H9 (cell line): ENCODE measurements at regions not wholly inside any gene's neighbourhood (a gene's known extent, or its start where the extent isn't known, plus 50 kb on each side); places are given as distances from the start of the nearest gene placed in this dataset.

Source experiments
- DNase-seq: peaks from one replicate; pipeline ENCODE4 v3.0.0-alpha.2; 2017
- H2AFZ ChIP-seq: one replicate; pipeline ENCODE4 v1.6.1; 2013; ENCODE audit warnings: mild to moderate bottlenecking, low read length, control low read depth, moderate library complexity
- H2AK5ac ChIP-seq: 2 replicates; pipeline ENCODE4 v1.6.1; 2013; ENCODE audit warnings: low read length, control low read depth, mixed read lengths; ENCODE audit not compliant: insufficient read length
- H2BK120ac ChIP-seq: one replicate; pipeline ENCODE4 v1.6.1; 2013; ENCODE audit warnings: low read depth, mild to moderate bottlenecking, low read length, control low read depth, inconsistent platforms; ENCODE audit not compliant: poor library complexity, severe bottlenecking
- H2BK12ac ChIP-seq: 2 replicates; pipeline ENCODE4 v1.6.1; 2013; ENCODE audit warnings: low read length, control low read depth, mixed read lengths, low read depth; ENCODE audit not compliant: insufficient read length
- H2BK15ac ChIP-seq: 2 replicates; pipeline ENCODE4 v1.6.1; 2013; ENCODE audit warnings: low read depth, low read length, control low read depth
- H2BK20ac ChIP-seq: one replicate; pipeline ENCODE4 v1.6.1; 2013; ENCODE audit warnings: low read depth, mild to moderate bottlenecking, low read length, control low read depth, inconsistent platforms; ENCODE audit not compliant: poor library complexity, severe bottlenecking
- H2BK5ac ChIP-seq: 2 replicates; pipeline ENCODE4 v1.6.1; 2013; ENCODE audit warnings: low read length, control low read depth, mixed read lengths; ENCODE audit not compliant: insufficient read length
- H3K14ac ChIP-seq: 2 replicates; pipeline ENCODE4 v1.6.1; 2013; ENCODE audit warnings: low read length, control low read depth; ENCODE audit not compliant: insufficient read depth
- H3K18ac ChIP-seq: 2 replicates; pipeline ENCODE4 v1.6.1; 2013; ENCODE audit warnings: low read depth, mild to moderate bottlenecking, mixed read lengths, low read length, control low read depth; ENCODE audit not compliant: insufficient read length
- H3K23ac ChIP-seq: 2 replicates; pipeline ENCODE4 v1.6.1; 2013; ENCODE audit warnings: low read length, control low read depth, mixed read lengths, low read depth; ENCODE audit not compliant: insufficient read length
- H3K23me2 ChIP-seq: 2 replicates; pipeline ENCODE4 v1.6.1; 2013; ENCODE audit warnings: low read depth, mild to moderate bottlenecking, mixed read lengths, low read length, control low read depth; ENCODE audit not compliant: insufficient read length, poor library complexity, severe bottlenecking
- H3K27ac ChIP-seq: 2 replicates; pipeline ENCODE4 v1.5.1; 2013; ENCODE audit warnings: low read length, control low read depth, mixed read lengths, low read depth; ENCODE audit not compliant: insufficient read length
- H3K27me3 ChIP-seq: 2 replicates; pipeline ENCODE4 v1.6.1; 2013; ENCODE audit warnings: low read length, control low read depth, inconsistent platforms; ENCODE audit not compliant: insufficient read depth
- H3K4ac ChIP-seq: 2 replicates; pipeline ENCODE4 v1.6.1; 2013; ENCODE audit warnings: low read depth, mild to moderate bottlenecking, control low read depth, inconsistent platforms, low read length, moderate library complexity
- H3K4me1 ChIP-seq: 2 replicates; pipeline ENCODE4 v1.6.1; 2013; ENCODE audit warnings: low read length, control low read depth, inconsistent platforms; ENCODE audit not compliant: insufficient read depth
- H3K4me2 ChIP-seq: 2 replicates; pipeline ENCODE4 v1.6.1; 2013; ENCODE audit warnings: low read length, control low read depth, mixed read lengths; ENCODE audit not compliant: insufficient read length, insufficient read depth
- H3K56ac ChIP-seq: 2 replicates; pipeline ENCODE4 v1.6.1; 2013; ENCODE audit warnings: low read depth, mild to moderate bottlenecking, mixed read lengths, low read length, control low read depth; ENCODE audit not compliant: insufficient read length
- H3K79me1 ChIP-seq: 2 replicates; pipeline ENCODE4 v1.6.1; 2013; ENCODE audit warnings: low read depth, mild to moderate bottlenecking, moderate library complexity, low read length, control low read depth, inconsistent platforms; ENCODE audit not compliant: insufficient read depth, poor library complexity, severe bottlenecking
- H3K79me2 ChIP-seq: 2 replicates; pipeline ENCODE4 v1.6.1; 2013; ENCODE audit warnings: low read length, control low read depth, inconsistent platforms; ENCODE audit not compliant: insufficient read depth
- H3K9ac ChIP-seq: 2 replicates; pipeline ENCODE4 v1.6.1; 2013; ENCODE audit warnings: low read length, control low read depth, mixed read lengths; ENCODE audit not compliant: insufficient read length; ENCODE audit errors: extremely low read depth
- H3K9me3 ChIP-seq: one replicate; pipeline ENCODE4 v1.6.1; 2013; ENCODE audit warnings: low read depth, low read length, inconsistent platforms; ENCODE audit not compliant: control insufficient read depth
- H3T11ph ChIP-seq: one replicate; pipeline ENCODE4 v1.6.1; 2013; ENCODE audit warnings: mild to moderate bottlenecking, low read length, control low read depth, inconsistent platforms
- H4K20me1 ChIP-seq: one replicate; pipeline ENCODE4 v1.6.1; 2013; ENCODE audit not compliant: control insufficient read depth, insufficient read length, insufficient read depth
- H4K5ac ChIP-seq: 2 replicates; pipeline ENCODE4 v1.6.1; 2013; ENCODE audit warnings: low read depth, mild to moderate bottlenecking, mixed read lengths, low read length, control low read depth; ENCODE audit not compliant: insufficient read length
- H4K8ac ChIP-seq: replicated peaks from 2 replicates; pipeline ENCODE4 v1.6.1; 2013; ENCODE audit warnings: low read length, control low read depth, mixed read lengths, low read depth; ENCODE audit not compliant: insufficient read length
- H4K91ac ChIP-seq: 2 replicates; pipeline ENCODE4 v1.6.1; 2013; ENCODE audit warnings: low read depth, mild to moderate bottlenecking, moderate library complexity, mixed read lengths, low read length, control low read depth; ENCODE audit not compliant: insufficient read length
- H3K27ac Mint-ChIP-seq, 3 experiments: 2 replicates in 2 of 3; 3 replicates in 1 of 3; pipeline ENCODE4 v1.8.0; 2020 to 2021; ENCODE audit warnings: mixed read lengths in 3 of 3, mild to moderate bottlenecking in 1 of 3, moderate library complexity in 1 of 3
- H3K27me3 Mint-ChIP-seq: 2 replicates; pipeline ENCODE4 v1.8.0; 2021; ENCODE audit warnings: low read depth, mild to moderate bottlenecking, moderate library complexity, mixed read lengths
- H3K36me3 Mint-ChIP-seq, 3 experiments: 2 replicates in 2 of 3; 3 replicates in 1 of 3; pipeline ENCODE4 v1.8.0; 2020 to 2021; ENCODE audit warnings: low read depth in 3 of 3, mixed read lengths in 3 of 3; ENCODE audit not compliant: insufficient read depth in 1 of 3
- H3K4me1 Mint-ChIP-seq, 2 experiments: 2 replicates each; pipeline ENCODE4 v1.8.0; 2020; ENCODE audit warnings: mixed read lengths in 2 of 2
- H3K4me3 Mint-ChIP-seq, 2 experiments: 2 replicates in 1 of 2; 3 replicates in 1 of 2; pipeline ENCODE4 v1.8.0; 2020 to 2021; ENCODE audit warnings: mild to moderate bottlenecking in 2 of 2, mixed read lengths in 2 of 2, moderate library complexity in 1 of 2
- H3K9me3 Mint-ChIP-seq, 2 experiments: 2 replicates in 1 of 2; 3 replicates in 1 of 2; pipeline ENCODE4 v1.8.0; 2020; ENCODE audit warnings: mild to moderate bottlenecking in 2 of 2, mixed read lengths in 2 of 2, moderate library complexity in 1 of 2
- CTCF ChIP-seq: fragments of 200-600 bp; sonication (generic); conservative IDR thresholded peaks from 3 replicates; pipeline ENCODE4 v1.8.0; 2021; ENCODE audit warnings: antibody characterized with exemption, mild to moderate bottlenecking
- WGBS: extraction: QIAGEN DNeasy Blood & Tissue Kit; methylation state at CpG from one replicate; pipeline ENCODE4 v1.1.7; 2013; ENCODE audit warnings: missing lambda C conversion rate, low lambda C conversion rate, mixed read lengths; ENCODE audit not compliant: insufficient read length; ENCODE audit errors: extremely low coverage; 5-methylcytosine and 5-hydroxymethylcytosine counted together

- Histone ChIP-seq H2BK12ac (no peak overlapping the region), H2AK5ac (no peak overlapping the region), H3K23me2 (no peaks in the 10 kb centered on the region), H3K27me3 (no peaks in the 10 kb centered on the region), H3K18ac (no peak overlapping the region), H3K79me2 (no peaks in the 10 kb centered on the region), H2BK120ac (no peak overlapping the region), H3K23ac (no peak overlapping the region), H3T11ph (no peak overlapping the region), H3K79me1 (no peaks in the 10 kb centered on the region), H2BK5ac (no peak overlapping the region), H3K9ac (no peak overlapping the region), H3K9me3 (no peaks in the 10 kb centered on the region), H4K5ac (no peak overlapping the region), H4K20me1 (no peaks in the 10 kb centered on the region), H3K4ac (no peak overlapping the region), H3K4me2 (no peak overlapping the region), H3K4me1 (no peaks in the 10 kb centered on the region), H2BK20ac (no peak overlapping the region), H3K27ac (no peak overlapping the region), H2AFZ (no peak overlapping the region), H4K8ac (no peak overlapping the region), H4K91ac (no peak overlapping the region), H3K56ac (no peak overlapping the region), H2BK15ac (no peak overlapping the region), H3K14ac (no peak overlapping the region)
- no peak overlapping the region for H3K27ac Mint-ChIP-seq
- no peak for DNase-seq
- H3K9me3 Mint-ChIP-seq: no peaks in the 10 kb centered on the region
- WGBS: no CpG with 5 or more reads among the region's 4 CpGs
- peaks cover 5% of the 10 kb centered on the region for H3K27me3 Mint-ChIP-seq
- H3K4me3 Mint-ChIP-seq: no peak overlapping the region
- H3K36me3 Mint-ChIP-seq: no peaks in the 10 kb centered on the region
- H3K4me1 Mint-ChIP-seq: peaks cover 4 to 7% of the 10 kb centered on the region in 2 experiments; a peak in 3 of 4 replicates
- no peak for TF ChIP-seq CTCF
These were observed 329.3 kb downstream of the FGFR2 start for GRCh38 chr10:121268863-121269432.
